ENCODE measurements at regions not wholly inside any gene's neighbourhood (a gene's known extent, or its start where the extent isn't known, plus 50 kb on each side); places are given as distances from the start of the nearest gene placed in this dataset.

GRCh38 chr4:136316961-136317360 lies 1215.3 kb downstream of the PCDH18 start:
- POLR2A ChIA-PET, result no interaction called here
- no TSS peak for BruUV-seq (replicated peaks)
- Histone ChIP-seq H3K27ac (ENCODE audit: low read depth, low read length) (no peak overlapping the region), H2AFZ (ENCODE audit: low read depth, low read length, poor library complexity, severe bottlenecking) (no peak overlapping the region), H3K9me2 (ENCODE audit: insufficient read depth) (no peaks in the 10 kb centered on the region), H4K20me1 (ENCODE audit: insufficient read depth) (no peaks in the 10 kb centered on the region), H3K27me3 (ENCODE audit: insufficient read depth, low read length) (no peaks in the 10 kb centered on the region), H3K79me2 (ENCODE audit: insufficient read depth, low read length) (no peaks in the 10 kb centered on the region), H3K36me3 (ENCODE audit: control insufficient read depth in 1 of 2, insufficient read depth in 2 of 2, low read length in 2 of 2) (no peaks in the 10 kb centered on the region), H3K9ac (ENCODE audit: low read length) (no peak overlapping the region), H3K4me3 (replicated peaks in 1 of 2; ENCODE audit: low read depth in 1 of 2, low read length in 2 of 2) (no peak overlapping the region), H3K4me1 (ENCODE audit: control insufficient read depth in 1 of 2, insufficient read depth in 2 of 2, low read length in 2 of 2) (peaks cover 3 to 19% of the 10 kb centered on the region in 2 experiments; a peak in 2 of 4 replicates), H3K9me3 (ENCODE audit: control insufficient read depth in 1 of 2, insufficient read depth in 1 of 2, low read depth in 1 of 2, low read length in 2 of 2) (no peaks in the 10 kb centered on the region), H3K4me2 (ENCODE audit: low read length) (no peak overlapping the region)
- ATAC-seq (no peak), DNase-seq (ENCODE audit: low read depth, low spot score) (no peak)
- TF ChIP-seq ZNF274 (IDR thresholded peaks at IDR 0.05; ENCODE audit: low read depth, low read length) (no peak), ATF3 (IDR thresholded peaks at IDR 0.05) (no peak), FOSL1 (IDR thresholded peaks at IDR 0.05; ENCODE audit: low read depth) (no peak), POLR2AphosphoS5 (IDR thresholded peaks at IDR 0.05; ENCODE audit: low read depth, low read length) (no peak)
- TF ChIP-seq, protein P1, sequence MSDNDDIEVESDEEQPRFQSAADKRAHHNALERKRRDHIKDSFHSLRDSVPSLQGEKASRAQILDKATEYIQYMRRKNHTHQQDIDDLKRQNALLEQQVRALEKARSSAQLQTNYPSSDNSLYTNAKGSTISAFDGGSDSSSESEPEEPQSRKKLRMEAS (IDR thresholded peaks at IDR 0.05), result no peak
- CTCF ChIA-PET, result no interaction called here
- RAD21 ChIA-PET (ENCODE audit: low non-redundant PET in 1 of 2, low total read pairs in 2 of 2, uncharacterized antibody in 2 of 2, unreplicated experiment in 2 of 2), result no interaction called here
- intact Hi-C loops (cut with micrococcal nuclease), result no loop called here

DNA sequence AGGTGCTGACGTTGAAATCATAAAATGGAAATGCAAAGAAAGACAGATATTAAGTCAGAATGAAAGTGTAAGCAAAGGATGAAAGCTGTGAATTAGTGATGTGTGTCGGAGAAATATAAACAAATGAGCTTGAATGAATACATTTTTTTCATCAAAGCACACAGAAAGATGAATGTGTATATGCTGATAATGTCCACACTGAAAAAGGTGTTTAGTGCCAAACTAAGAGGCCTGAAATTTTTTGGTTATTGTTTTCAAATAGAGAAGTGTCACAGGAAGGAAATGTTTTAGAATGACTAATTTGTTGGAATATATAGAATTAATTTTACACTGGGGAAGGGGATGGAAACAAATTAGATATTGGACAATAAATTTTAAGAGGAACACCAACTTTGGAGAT lies 1217.6 kb downstream of the PCDH18 start:
- no peak for ATAC-seq
- Histone ChIP-seq H4K20me1 (ENCODE audit: insufficient read depth) (no peaks in the 10 kb centered on the region), H3K4me1 (ENCODE audit: control insufficient read depth in 1 of 2, insufficient read depth in 2 of 2, low read length in 2 of 2) (peaks cover 0 to 4% of the 10 kb centered on the region in 2 experiments; a peak in 2 of 4 replicates), H3K4me3 (replicated peaks in 1 of 2; ENCODE audit: low read depth in 1 of 2, low read length in 2 of 2) (no peak overlapping the region), H3K9me2 (ENCODE audit: insufficient read depth) (no peaks in the 10 kb centered on the region), H3K79me2 (ENCODE audit: insufficient read depth, low read length) (no peaks in the 10 kb centered on the region), H3K4me2 (ENCODE audit: low read length) (no peak overlapping the region), H3K27me3 (ENCODE audit: insufficient read depth, low read length) (no peaks in the 10 kb centered on the region), H3K9ac (ENCODE audit: low read length) (no peak overlapping the region), H3K27ac (ENCODE audit: low read depth, low read length) (no peak overlapping the region), H2AFZ (ENCODE audit: low read depth, low read length, poor library complexity, severe bottlenecking) (no peak overlapping the region), H3K9me3 (ENCODE audit: control insufficient read depth in 1 of 2, insufficient read depth in 1 of 2, low read depth in 1 of 2, low read length in 2 of 2) (no peaks in the 10 kb centered on the region), H3K36me3 (ENCODE audit: control insufficient read depth in 1 of 2, insufficient read depth in 2 of 2, low read length in 2 of 2) (no peaks in the 10 kb centered on the region)
- ChIA-PET RAD21 (ENCODE audit: low non-redundant PET in 1 of 2, low total read pairs in 2 of 2, uncharacterized antibody in 2 of 2, unreplicated experiment in 2 of 2) (no interaction called here), CTCF (no interaction called here), POLR2A (no interaction called here)
- intact Hi-C loops (cut with micrococcal nuclease), result no loop called here
- no peak for TF ChIP-seq ZFX (IDR thresholded peaks at IDR 0.05)
- no peak for TF ChIP-seq EZH2phosphoT487 (IDR thresholded peaks at IDR 0.05; ENCODE audit: borderline replicate concordance)
- no peak for TF ChIP-seq SP1 (IDR thresholded peaks at IDR 0.05; ENCODE audit: low read depth)
- TF ChIP-seq YY1 (IDR thresholded peaks at IDR 0.05; ENCODE audit: extremely low read depth, insufficient replicate concordance, low read depth, low read length), result no peak
- no peak for TF ChIP-seq CEBPB (IDR thresholded peaks at IDR 0.05; ENCODE audit: low read depth)
- no peak for TF ChIP-seq TCF7L2 (IDR thresholded peaks at IDR 0.05; ENCODE audit: borderline replicate concordance, extremely low read depth, insufficient read depth, insufficient read length)
- TF ChIP-seq ZBTB33 (IDR thresholded peaks at IDR 0.05; ENCODE audit: extremely low read depth, insufficient replicate concordance, low read length), result no peak
- TF ChIP-seq FOSL1 (IDR thresholded peaks at IDR 0.05; ENCODE audit: low read depth), result no peak
- TF ChIP-seq, protein P1 (IDR thresholded peaks at IDR 0.05), result no peak
- no peak for TF ChIP-seq EZH2 (IDR thresholded peaks at IDR 0.05)
- no peak for TF ChIP-seq ELF1 (IDR thresholded peaks at IDR 0.05; ENCODE audit: borderline replicate concordance, low read depth)
- TF ChIP-seq ZNF274 (IDR thresholded peaks at IDR 0.05; ENCODE audit: low read depth, low read length), result no peak
- DNase-seq (ENCODE audit: low read depth, low spot score), result no peak
- BruUV-seq (replicated peaks), result no TSS peak

Measured in HCT116 (cell line).